HG02610 (cell line): ENCODE measurements at regions not wholly inside any gene's neighbourhood (a gene's known extent, or its start where the extent isn't known, plus 50 kb on each side); places are given as distances from the start of the nearest gene placed in this dataset.

Experiments
- ATAC-seq: cut with Tn5 transposase; IDR thresholded peaks from one replicate; pipeline ENCODE4 v1.9.1; 2021; ENCODE audit warnings: mild to moderate bottlenecking, moderate library complexity; ENCODE audit not compliant: unreplicated experiment

DNA sequence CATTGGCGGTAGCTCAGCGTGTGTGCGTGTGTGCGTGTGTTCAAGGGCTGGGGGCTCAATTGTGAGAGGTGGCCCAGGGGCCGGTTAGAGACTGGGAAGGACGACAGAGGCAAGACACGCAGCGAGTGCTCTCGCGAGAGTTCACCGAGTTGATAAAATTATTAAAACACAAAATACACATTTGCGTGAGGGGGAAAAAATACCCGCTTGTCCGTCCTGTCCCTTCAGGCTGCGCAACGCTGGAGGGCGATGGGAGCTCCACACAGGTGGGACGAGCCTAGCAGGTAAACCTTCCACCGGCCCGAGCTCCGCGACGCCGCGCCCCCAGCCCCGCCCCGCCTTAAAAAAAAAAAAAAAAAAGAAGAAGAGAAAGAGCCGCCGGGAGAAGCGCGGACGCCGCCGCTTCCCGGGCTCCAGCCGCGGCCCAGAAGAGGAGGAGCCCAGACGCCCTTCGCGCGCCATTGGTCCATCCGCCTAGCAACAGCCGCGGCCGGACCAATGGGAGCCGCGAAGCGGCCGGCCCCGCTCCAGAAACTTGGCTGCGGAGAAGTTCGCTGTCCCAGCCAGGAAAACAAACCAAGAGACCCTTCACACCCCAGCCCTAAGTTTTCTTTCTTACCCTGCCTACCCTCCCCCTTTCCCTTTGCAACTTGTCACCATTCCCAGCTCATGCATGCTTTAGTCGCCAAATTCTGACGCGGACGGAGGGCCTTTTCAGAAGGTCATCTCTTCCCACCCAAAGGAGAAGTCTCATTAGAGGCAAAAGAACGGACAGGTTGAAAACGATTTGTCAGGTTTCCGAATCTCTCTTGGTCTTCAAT lies 169.9 kb upstream of the MAF start:
- ATAC-seq: peak; percentile 99

DNA sequence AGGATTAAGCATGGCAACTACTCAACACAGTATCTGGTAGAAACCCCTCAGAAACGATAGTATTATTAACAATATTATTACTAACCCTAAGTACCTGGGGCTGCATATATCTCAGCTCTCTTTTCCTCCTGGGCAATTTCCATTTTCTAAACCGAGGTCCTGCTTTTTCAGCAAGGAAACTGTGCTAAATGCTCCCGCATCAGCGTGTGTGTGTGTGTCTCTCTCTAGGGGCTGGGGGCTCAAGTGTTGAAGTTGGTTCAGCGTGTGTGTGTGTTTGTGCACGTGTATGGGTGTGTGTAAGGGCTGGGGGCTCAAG lies 169.3 kb upstream of the MAF start:
- no peak for ATAC-seq

DNA sequence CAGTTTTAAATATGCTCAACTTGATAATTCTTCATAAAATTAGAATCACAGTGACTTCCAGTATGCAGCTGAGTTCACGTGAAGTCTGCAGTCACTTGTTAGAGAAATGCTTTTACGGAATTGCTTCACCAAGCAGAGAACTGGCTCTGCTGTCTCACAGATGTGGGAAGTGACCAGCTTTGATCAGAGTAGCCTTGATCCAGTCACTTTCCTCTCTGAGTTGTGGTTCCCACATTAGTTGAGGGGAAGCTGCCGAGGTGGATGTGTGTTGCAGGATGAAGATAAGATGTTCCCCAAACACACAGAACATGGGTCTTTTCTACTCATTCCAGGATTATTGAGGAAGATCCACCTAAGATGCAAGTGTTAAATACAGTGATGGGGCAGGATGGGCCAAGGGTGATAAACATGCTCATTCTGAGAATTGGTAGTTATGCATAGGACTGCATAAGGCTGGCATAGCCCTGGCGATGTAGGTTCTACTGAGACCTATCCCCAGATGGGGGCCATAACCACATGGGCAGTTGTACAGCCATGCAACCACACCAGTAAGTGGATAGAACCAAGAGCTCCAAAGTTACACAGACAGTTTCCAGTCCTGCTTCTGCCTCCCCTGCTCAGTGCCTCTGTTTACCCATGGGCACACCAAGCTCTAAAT lies 168.9 kb upstream of the MAF start:
- ATAC-seq: no peak

GRCh38 chr16:79768276-79768970 lies 167.9 kb upstream of the MAF start:
- no peak for ATAC-seq

DNA sequence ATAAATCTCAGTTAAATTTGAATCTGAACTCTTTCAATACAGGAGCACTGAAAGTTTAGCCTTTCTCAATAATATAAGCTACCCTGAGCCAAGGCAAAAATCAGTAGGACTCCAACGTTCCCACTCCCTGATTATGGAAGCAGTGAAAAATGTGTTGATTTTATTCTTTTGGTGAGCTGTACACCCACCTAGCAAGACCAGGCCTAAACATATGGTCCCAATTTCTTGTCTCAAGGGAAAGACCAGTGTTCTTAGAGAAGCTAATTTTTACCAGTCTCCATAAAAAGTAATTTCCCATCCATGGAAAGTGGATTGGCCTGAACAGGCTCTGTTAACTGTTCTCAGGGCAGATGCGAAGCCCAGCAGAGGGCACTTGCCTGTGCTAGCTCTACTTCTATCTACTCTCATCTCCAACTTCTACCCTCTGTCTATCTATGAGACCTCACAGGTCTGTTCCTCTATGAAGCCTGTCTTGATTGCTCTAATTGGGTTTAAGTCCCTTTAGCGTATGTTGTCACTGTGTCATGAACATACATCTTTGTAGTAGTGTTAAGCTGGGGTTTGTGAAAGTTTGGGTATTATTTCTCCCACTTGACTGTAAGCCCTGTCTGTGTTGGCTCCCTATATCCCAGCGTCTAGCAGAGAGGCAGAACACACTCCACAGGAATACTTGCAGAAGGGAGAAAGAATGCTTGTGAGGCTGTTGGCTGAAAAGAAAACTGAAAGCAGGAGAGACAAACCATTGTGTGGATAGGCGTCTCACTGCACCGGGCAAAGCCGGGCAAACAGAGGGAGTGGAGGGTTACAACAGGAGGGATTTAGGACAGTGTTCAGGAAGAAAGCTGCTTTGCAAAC lies 167.1 kb upstream of the MAF start:
- no peak for ATAC-seq

DNA sequence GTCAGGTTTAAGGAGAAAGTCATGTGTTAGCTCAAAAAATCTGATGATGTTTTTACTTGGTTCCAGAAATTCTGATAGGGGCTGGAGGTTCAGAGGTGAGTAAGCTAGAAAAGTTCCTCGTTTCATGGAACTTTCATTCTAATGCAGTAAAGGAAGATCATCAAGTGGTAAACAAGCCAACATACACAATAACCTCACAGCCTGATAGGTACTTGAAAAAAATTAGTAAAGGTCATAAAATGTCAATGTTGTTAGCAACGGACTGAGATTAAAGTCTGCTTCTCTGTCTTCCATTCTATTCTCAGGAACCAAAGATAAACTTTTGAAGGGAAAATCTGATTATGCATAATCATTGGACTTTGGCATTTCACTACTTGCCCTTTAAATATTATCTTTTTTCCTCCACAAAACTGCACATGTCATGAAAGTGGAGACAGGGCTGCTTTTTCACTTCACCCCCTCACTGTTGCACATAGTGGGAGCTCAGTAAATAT lies 165.4 kb upstream of the MAF start:
- ATAC-seq: no peak

- ATAC-seq: no peak
Measured at GRCh38 chr16:79765431-79765830, 164.9 kb upstream of the MAF start.

- ATAC-seq: no peak
Measured at GRCh38 chr16:79764415-79765110, 164.0 kb upstream of the MAF start.

DNA sequence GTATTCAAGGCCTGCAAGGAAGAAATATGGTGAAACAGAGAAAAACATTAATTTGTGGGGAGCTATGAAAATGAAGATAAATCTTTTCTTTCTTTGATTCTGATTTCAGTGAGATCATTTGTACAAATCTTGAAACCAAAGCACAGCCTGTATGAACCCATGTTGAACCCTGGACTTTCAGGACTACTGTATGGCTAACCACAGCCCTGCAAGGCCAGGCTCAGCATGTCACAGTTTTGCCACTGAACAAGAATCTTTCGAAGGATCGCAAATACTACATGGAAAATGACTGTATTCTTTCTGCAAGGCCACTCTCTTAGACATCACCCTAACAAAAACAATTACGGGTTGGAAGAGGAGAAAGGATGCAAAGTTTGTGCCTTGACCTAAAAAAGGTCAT lies 161.7 kb upstream of the MAF start:
- no peak for ATAC-seq

DNA sequence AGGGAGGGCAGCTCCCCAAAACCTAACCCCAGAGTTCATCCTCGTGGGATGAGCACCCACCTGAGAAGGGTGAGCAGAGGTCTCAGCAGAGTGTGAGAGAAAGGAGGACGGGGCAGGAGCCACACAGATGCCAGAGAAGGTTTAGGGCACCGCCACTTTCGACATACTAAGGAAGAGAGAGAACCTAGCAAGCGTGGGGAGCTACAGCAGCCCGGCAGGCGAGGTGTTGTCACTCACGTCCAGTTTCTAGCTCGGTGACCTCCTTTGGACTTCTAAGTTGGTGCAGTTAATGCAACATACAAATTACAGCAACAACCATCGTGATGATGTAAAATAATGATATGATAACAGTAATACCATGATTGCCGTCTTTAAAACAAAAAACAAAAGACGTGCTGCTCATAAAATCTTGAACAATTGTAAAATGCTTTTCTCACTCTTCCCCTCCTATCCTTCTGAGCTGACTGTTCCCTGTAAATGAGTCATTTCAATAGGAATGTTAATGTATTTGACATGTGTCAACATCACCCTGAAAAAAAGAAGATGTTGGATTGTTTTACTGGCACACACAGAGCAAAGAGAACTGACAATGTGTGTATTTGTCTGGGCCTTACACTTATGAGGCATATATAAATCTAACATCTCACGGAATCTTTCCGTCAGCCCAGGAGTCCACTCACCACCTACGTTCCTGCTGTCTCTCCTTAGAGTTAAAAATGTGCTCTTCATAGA lies 158.2 kb upstream of the MAF start:
- no peak for ATAC-seq

DNA sequence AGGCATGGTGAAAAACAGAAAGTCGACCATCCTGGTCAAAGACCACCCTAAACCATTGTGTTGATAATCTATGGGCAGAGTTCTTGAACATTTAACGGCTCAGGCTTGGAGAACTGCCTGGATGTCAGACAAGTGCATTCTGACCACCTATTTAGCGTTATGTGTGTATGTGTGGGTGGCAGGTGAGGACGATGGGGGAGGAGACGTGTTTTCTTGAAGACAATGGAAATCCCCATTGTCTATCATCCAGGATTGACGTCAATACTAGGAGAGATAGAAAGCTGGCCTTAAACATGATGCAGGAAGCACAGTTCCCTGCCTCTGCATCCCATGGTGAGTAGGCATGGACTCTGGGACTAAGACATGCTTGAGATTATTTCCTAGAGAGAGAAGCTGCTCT lies 157.4 kb upstream of the MAF start:
- no peak for ATAC-seq

DNA sequence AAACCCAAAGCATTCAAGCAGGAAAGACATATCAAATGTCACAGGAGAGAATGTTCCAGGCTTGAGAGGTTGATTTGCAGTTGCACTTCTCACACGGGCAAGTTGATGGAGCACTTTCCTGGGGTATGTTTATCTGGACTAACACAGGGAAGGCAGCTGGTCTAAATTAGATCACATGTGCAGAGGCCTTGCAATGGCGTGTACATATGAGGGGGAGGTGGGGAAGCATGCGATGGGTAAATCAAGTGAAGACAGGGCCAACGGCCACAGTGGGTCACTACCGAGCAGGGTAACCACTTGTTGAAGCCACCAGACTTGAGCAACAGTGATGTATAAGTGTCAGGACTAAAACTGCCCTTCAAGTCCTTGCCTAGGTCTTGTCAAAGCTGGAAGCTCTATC lies 156.6 kb upstream of the MAF start:
- ATAC-seq: no peak

- ATAC-seq: no peak
Measured at GRCh38 chr16:79756571-79756970, 156.0 kb upstream of the MAF start.

GRCh38 chr16:79754501-79754900 lies 154.0 kb upstream of the MAF start:
- ATAC-seq: no peak

- no peak for ATAC-seq
Measured at GRCh38 chr16:79754081-79754480, 153.5 kb upstream of the MAF start.

DNA sequence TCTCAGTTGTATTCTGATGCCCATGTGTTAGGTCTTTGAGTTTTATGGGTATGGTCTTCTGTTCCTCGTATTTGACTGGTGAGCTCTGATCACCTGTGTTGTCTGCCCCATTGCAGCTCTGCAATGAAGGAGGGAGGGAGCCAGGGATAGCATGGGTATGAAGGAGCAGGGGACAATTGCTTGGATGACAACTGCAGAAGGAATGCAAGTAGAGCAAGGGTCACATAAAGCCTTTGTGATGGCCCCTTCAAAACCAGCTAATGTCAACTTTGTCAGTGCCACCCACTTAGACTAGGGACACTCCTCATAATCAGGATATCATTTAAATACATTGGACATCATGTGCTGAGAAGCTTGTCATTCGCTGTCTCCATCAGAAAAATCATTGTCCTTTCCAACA lies 152.7 kb upstream of the MAF start:
- ATAC-seq: no peak

DNA sequence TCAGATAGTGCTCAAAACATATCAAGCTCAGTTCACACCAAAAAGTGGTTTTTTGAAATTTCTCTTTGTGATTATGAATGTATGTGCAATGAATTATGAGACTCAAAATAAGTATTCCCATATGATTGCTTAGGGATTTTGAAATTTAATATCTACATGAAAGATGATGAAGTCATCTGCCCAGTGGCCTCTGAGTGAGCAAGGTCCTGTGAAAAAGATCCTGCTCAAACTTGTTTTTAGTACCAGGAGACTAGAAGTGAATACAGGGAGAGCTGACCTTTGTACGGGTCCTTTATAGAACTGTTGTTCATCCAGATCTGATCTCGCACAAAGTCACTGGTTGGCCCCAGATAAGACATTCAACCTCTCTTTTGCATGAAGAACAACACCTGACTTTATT lies 151.9 kb upstream of the MAF start:
- no peak for ATAC-seq

DNA sequence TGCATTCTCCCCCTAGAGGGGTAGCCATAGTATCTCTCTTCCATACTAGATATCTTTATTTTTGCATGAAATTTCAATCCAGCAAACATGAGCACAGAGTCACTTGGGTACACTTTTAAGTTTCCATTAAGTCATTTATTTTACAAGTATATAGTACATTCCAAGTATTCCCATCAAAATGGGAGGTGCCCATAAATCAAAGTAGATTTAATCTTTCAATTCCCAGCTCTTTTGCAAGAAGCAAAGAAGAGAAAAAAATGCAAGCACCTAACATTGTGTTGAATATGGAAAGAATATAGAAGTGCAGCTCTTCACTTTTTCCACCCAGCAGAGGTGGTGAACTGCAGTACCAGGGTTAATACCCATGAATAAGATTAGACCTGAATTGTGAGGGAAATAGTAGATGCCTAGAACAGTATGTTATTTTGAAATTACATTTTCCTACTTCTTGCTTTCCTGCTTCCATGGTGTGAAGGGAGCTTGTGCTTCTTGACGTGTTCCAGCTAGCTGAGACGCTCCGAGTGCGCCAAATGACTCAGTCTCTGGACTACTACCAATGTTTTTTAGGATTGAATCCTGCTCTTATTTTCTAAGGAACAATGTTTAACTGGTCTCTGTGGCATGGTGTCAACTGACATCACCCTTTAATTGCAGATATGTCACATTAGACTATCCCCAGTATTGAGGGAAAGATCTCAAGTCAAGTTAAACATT lies 151.1 kb upstream of the MAF start:
- ATAC-seq: no peak

- ATAC-seq: no peak
Measured at GRCh38 chr16:79750311-79750710, 149.8 kb upstream of the MAF start.
